SH-SY5Y (cell line): ENCODE measurements at regions not wholly inside any gene's neighbourhood (a gene's known extent, or its start where the extent isn't known, plus 50 kb on each side); places are given as distances from the start of the nearest gene placed in this dataset.

Experiments used
- GATA2 ChIP-seq: IDR thresholded peaks from 2 replicates; pipeline ENCODE4 v1.6.1; 2011; ENCODE audit warnings: mild to moderate bottlenecking, low read depth, low read length
- GATA3 ChIP-seq: IDR thresholded peaks from 2 replicates; pipeline ENCODE4 v1.6.1; 2011; ENCODE audit warnings: low read depth, mild to moderate bottlenecking, low read length, moderate library complexity

- TF ChIP-seq GATA2: no peak
- no peak for TF ChIP-seq GATA3
Observed at GRCh38 chr2:7943446-7943845, 738.4 kb upstream of the ID2 start.
